ENCODE measurements at regions not wholly inside any gene's neighbourhood (a gene's known extent, or its start where the extent isn't known, plus 50 kb on each side); places are given as distances from the start of the nearest gene placed in this dataset.

- H2BK5ac ChIP-seq (ENCODE audit: low read depth, low read length, poor library complexity) = no peak overlapping the region
- WGBS (ENCODE audit: extremely low coverage, insufficient coverage, insufficient read length) = no CpG with 5 or more reads among the region's 4 CpGs
- no peak for DNase-seq
These were observed 685.5 kb downstream of the KCTD8 start for GRCh38 chr4:43763029-43763610.

GRCh38 chr4:43765514-43765913 lies 683.1 kb downstream of the KCTD8 start:
- H3K27me3 ChIP-seq (ENCODE audit: insufficient read depth, low read length) = no peaks in the 10 kb centered on the region
- H4K12ac ChIP-seq (ENCODE audit: low read depth, low read length) = no peak overlapping the region
- no peak overlapping the region for H3K4ac ChIP-seq (ENCODE audit: low read depth, low read length)
- no peaks in the 10 kb centered on the region for H3K36me3 ChIP-seq (ENCODE audit: control insufficient read depth in 1 of 2, insufficient read depth in 2 of 2, low read length in 2 of 2)
- no peak overlapping the region for H3K23ac ChIP-seq (ENCODE audit: low read length)
- no peak overlapping the region for H3K9ac ChIP-seq (ENCODE audit: low read length)
- H3K18ac ChIP-seq (ENCODE audit: low read length) = no peak overlapping the region
- no peak overlapping the region for H2BK5ac ChIP-seq (ENCODE audit: low read depth, low read length, poor library complexity)
- H4K91ac ChIP-seq (ENCODE audit: low read depth, low read length) = no peak overlapping the region
- H2AFZ ChIP-seq (ENCODE audit: insufficient read depth, low read length, poor library complexity) = no peak overlapping the region
- H3K79me2 ChIP-seq (ENCODE audit: control insufficient read depth, insufficient read depth, low read length, poor library complexity) = no peaks in the 10 kb centered on the region
- H3K9me3 ChIP-seq (ENCODE audit: insufficient read depth, low read depth, low read length) = no peaks in the 10 kb centered on the region
- H3K14ac ChIP-seq (ENCODE audit: low read length) = no peak overlapping the region
- WGBS (ENCODE audit: extremely low coverage, insufficient coverage, insufficient read length) = no CpG with 5 or more reads among the region's 2 CpGs
- no peak overlapping the region for H2BK12ac ChIP-seq (ENCODE audit: low read length)
- H2BK120ac ChIP-seq (ENCODE audit: insufficient read depth, low read length, poor library complexity) = no peak overlapping the region
- no peak overlapping the region for H3K27ac ChIP-seq (ENCODE audit: low read depth, low read length)
- H2AK5ac ChIP-seq (ENCODE audit: low read length) = no peak overlapping the region
- H4K8ac ChIP-seq (ENCODE audit: low read depth, low read length) = no peak overlapping the region
- no peaks in the 10 kb centered on the region for H3K79me1 ChIP-seq (ENCODE audit: low read length)
- no peaks in the 10 kb centered on the region for H3K4me1 ChIP-seq (ENCODE audit: control insufficient read depth in 1 of 2, insufficient read depth in 2 of 2, low read length in 2 of 2)
- no peak overlapping the region for H3K4me3 ChIP-seq (ENCODE audit: low read depth, low read length)
- DNase-seq = no peak
- H3K4me2 ChIP-seq (ENCODE audit: low read length) = no peak overlapping the region

More at GRCh38 chr4:43763029-43763610, 685.5 kb downstream of the KCTD8 start:
- Histone ChIP-seq H2AK5ac (ENCODE audit: low read length) (no peak overlapping the region), H3K27ac (ENCODE audit: low read depth, low read length) (no peak overlapping the region), H3K27me3 (ENCODE audit: insufficient read depth, low read length) (no peaks in the 10 kb centered on the region), H3K14ac (ENCODE audit: low read length) (no peak overlapping the region), H3K9me3 (ENCODE audit: insufficient read depth, low read depth, low read length) (no peaks in the 10 kb centered on the region), H3K9ac (ENCODE audit: low read length) (no peak overlapping the region), H4K8ac (ENCODE audit: low read depth, low read length) (no peak overlapping the region), H4K12ac (ENCODE audit: low read depth, low read length) (no peak overlapping the region), H3K4me2 (ENCODE audit: low read length) (no peak overlapping the region), H3K79me1 (ENCODE audit: low read length) (no peaks in the 10 kb centered on the region), H2BK12ac (ENCODE audit: low read length) (no peak overlapping the region), H3K79me2 (ENCODE audit: control insufficient read depth, insufficient read depth, low read length, poor library complexity) (no peaks in the 10 kb centered on the region), H4K91ac (ENCODE audit: low read depth, low read length) (no peak overlapping the region), H2BK120ac (ENCODE audit: insufficient read depth, low read length, poor library complexity) (no peak overlapping the region), H3K36me3 (ENCODE audit: control insufficient read depth in 1 of 2, insufficient read depth in 2 of 2, low read length in 2 of 2) (no peaks in the 10 kb centered on the region), H3K4me1 (ENCODE audit: control insufficient read depth in 1 of 2, insufficient read depth in 2 of 2, low read length in 2 of 2) (no peaks in the 10 kb centered on the region), H3K4ac (ENCODE audit: low read depth, low read length) (no peak overlapping the region), H2AFZ (ENCODE audit: insufficient read depth, low read length, poor library complexity) (no peak overlapping the region), H3K4me3 (ENCODE audit: low read depth, low read length) (no peak overlapping the region), H3K23ac (ENCODE audit: low read length) (no peak overlapping the region), H3K18ac (ENCODE audit: low read length) (no peak overlapping the region)

- Histone ChIP-seq H3K18ac (ENCODE audit: low read length) (no peak overlapping the region), H2AK5ac (ENCODE audit: low read length) (no peak overlapping the region), H3K79me2 (ENCODE audit: control insufficient read depth, insufficient read depth, low read length, poor library complexity) (no peaks in the 10 kb centered on the region), H3K27me3 (ENCODE audit: insufficient read depth, low read length) (no peaks in the 10 kb centered on the region), H3K27ac (ENCODE audit: low read depth, low read length) (no peak overlapping the region), H2BK12ac (ENCODE audit: low read length) (no peak overlapping the region), H3K9ac (ENCODE audit: low read length) (no peak overlapping the region), H3K36me3 (ENCODE audit: control insufficient read depth in 1 of 2, insufficient read depth in 2 of 2, low read length in 2 of 2) (no peaks in the 10 kb centered on the region), H3K79me1 (ENCODE audit: low read length) (no peaks in the 10 kb centered on the region), H3K4ac (ENCODE audit: low read depth, low read length) (no peak overlapping the region), H3K4me2 (ENCODE audit: low read length) (no peak overlapping the region), H2BK5ac (ENCODE audit: low read depth, low read length, poor library complexity) (no peak overlapping the region), H3K14ac (ENCODE audit: low read length) (no peak overlapping the region), H2BK120ac (ENCODE audit: insufficient read depth, low read length, poor library complexity) (no peak overlapping the region), H4K91ac (ENCODE audit: low read depth, low read length) (no peak overlapping the region), H3K9me3 (ENCODE audit: insufficient read depth, low read depth, low read length) (no peaks in the 10 kb centered on the region), H4K8ac (ENCODE audit: low read depth, low read length) (no peak overlapping the region), H3K23ac (ENCODE audit: low read length) (no peak overlapping the region), H2AFZ (ENCODE audit: insufficient read depth, low read length, poor library complexity) (no peak overlapping the region), H3K4me3 (ENCODE audit: low read depth, low read length) (no peak overlapping the region), H4K12ac (ENCODE audit: low read depth, low read length) (no peak overlapping the region), H3K4me1 (ENCODE audit: control insufficient read depth in 1 of 2, insufficient read depth in 2 of 2, low read length in 2 of 2) (no peaks in the 10 kb centered on the region)
- no peak for DNase-seq
These were observed 682.0 kb downstream of the KCTD8 start for GRCh38 chr4:43766648-43767047.

- Histone ChIP-seq H2BK5ac (ENCODE audit: low read depth, low read length, poor library complexity) (no peak overlapping the region), H3K4ac (ENCODE audit: low read depth, low read length) (no peak overlapping the region), H3K4me1 (ENCODE audit: control insufficient read depth in 1 of 2, insufficient read depth in 2 of 2, low read length in 2 of 2) (no peaks in the 10 kb centered on the region), H3K23ac (ENCODE audit: low read length) (no peak overlapping the region), H2BK120ac (ENCODE audit: insufficient read depth, low read length, poor library complexity) (no peak overlapping the region), H3K18ac (ENCODE audit: low read length) (no peak overlapping the region), H3K14ac (ENCODE audit: low read length) (no peak overlapping the region), H3K4me3 (ENCODE audit: low read depth, low read length) (no peak overlapping the region), H4K8ac (ENCODE audit: low read depth, low read length) (no peak overlapping the region), H3K36me3 (ENCODE audit: control insufficient read depth in 1 of 2, insufficient read depth in 2 of 2, low read length in 2 of 2) (no peaks in the 10 kb centered on the region), H3K4me2 (ENCODE audit: low read length) (no peak overlapping the region), H3K79me1 (ENCODE audit: low read length) (no peaks in the 10 kb centered on the region), H4K91ac (ENCODE audit: low read depth, low read length) (no peak overlapping the region), H3K79me2 (ENCODE audit: control insufficient read depth, insufficient read depth, low read length, poor library complexity) (no peaks in the 10 kb centered on the region), H2AK5ac (ENCODE audit: low read length) (no peak overlapping the region), H4K12ac (ENCODE audit: low read depth, low read length) (no peak overlapping the region), H3K27ac (ENCODE audit: low read depth, low read length) (no peak overlapping the region), H2BK12ac (ENCODE audit: low read length) (no peak overlapping the region), H3K9ac (ENCODE audit: low read length) (no peak overlapping the region), H3K9me3 (ENCODE audit: insufficient read depth, low read depth, low read length) (no peaks in the 10 kb centered on the region), H2AFZ (ENCODE audit: insufficient read depth, low read length, poor library complexity) (no peak overlapping the region), H3K27me3 (ENCODE audit: insufficient read depth, low read length) (no peaks in the 10 kb centered on the region)
- no CpG with 5 or more reads among the region's 1 CpG for WGBS (ENCODE audit: extremely low coverage, insufficient coverage, insufficient read length)
- peak in 1 of 2 donors; percentile 27 for DNase-seq
These were observed 672.2 kb downstream of the KCTD8 start for GRCh38 chr4:43776371-43776770.

All from trophoblast cell (in vitro differentiated cells and primary cell).